GM12865 (cell line): ENCODE measurements at regions not wholly inside any gene's neighbourhood (a gene's known extent, or its start where the extent isn't known, plus 50 kb on each side); places are given as distances from the start of the nearest gene placed in this dataset.
A peak's percentile ranks its signal among the peaks of the same experiment; 100 is the strongest.

Experiments
- DNase-seq: peaks from one replicate; pipeline ENCODE4 v3.0.0; 2010; ENCODE audit warnings: low read depth
- H3K4me3 ChIP-seq: 2 replicates; pipeline ENCODE4 v1.5.1; 2011; ENCODE audit warnings: mild to moderate bottlenecking, low read depth, low read length, control low read depth
- CTCF ChIP-seq: IDR thresholded peaks from 2 replicates; pipeline ENCODE4 v1.5.1; 2011; ENCODE audit warnings: low read length, control low read depth, low read depth, inconsistent platforms; ENCODE audit not compliant: insufficient read depth; ENCODE audit errors: missing control alignments

GRCh38 chr5:92459654-92460053, 1076.5 kb upstream of the ARRDC3 start:
- no peak overlapping the region for H3K4me3 ChIP-seq
- no peak for DNase-seq
- no peak for TF ChIP-seq CTCF

DNA sequence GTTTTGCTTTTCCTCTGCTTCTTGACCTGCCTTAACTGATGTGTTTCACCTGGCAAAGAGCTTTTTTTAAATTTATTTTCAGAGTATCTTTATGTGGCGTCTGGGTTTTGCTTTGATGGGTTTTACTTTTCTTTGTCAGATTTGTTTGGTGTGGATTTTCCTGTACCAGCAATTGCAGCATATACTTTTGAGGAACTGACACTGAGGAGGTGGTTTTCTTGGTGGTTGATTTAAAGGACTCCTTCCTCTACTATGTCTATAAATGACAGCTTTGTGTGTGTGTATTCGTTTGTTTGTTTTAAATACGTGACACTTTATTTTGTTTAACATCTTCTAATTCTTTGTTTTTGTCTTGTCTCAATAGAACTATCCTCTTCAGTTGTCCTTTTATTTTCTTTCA, 1071.9 kb upstream of the ARRDC3 start:
- peak overlapping the region; percentile 17; the same call in 1 of the 2 replicates for H3K4me3 ChIP-seq
- no peak for TF ChIP-seq CTCF
- peak; percentile 75 for DNase-seq

GRCh38 chr5:92444888-92445287, 1061.8 kb upstream of the ARRDC3 start:
- no peak for DNase-seq
- H3K4me3 ChIP-seq: no peak overlapping the region
- no peak for TF ChIP-seq CTCF

DNA sequence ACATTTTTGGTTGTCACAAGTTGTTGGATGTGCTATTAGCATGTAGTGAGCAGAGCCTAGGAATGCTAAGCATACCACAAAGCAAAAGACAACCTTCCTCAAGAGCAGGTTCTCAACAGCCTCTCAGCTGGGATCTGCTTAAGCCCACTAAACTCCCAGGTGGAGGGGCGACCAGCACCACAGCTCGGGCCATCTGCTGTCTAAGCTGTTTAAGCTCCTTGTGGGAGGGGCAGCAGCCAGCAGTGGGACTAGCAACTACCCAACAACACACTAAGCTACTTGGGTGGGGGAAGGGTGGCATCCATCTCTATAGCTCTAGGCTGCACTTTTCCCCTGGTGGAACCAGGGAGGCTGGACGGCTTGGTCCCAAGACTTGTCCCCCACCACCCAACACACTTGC, 1052.7 kb upstream of the ARRDC3 start:
- TF ChIP-seq CTCF: no peak
- no peak overlapping the region for H3K4me3 ChIP-seq
- DNase-seq: no peak

DNA sequence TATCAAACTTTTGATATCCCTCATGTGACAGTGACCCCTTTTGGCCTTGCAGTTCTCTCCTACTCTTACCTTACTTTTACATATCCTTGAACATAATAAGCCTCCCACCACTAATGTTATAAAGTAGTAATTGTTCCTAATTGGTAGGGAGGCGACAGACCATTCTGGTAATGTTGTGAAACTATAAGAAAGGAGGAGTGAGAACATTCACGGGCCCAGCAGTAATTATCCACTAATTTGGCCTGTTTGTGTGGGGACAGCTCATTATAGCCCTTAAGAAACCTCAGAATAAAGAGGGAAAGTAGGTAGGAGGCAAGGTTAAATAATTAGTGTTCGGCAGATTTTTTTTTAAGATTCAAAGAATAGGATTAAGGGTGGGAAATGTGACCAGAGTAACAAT, 1046.5 kb upstream of the ARRDC3 start:
- no peak overlapping the region for H3K4me3 ChIP-seq
- TF ChIP-seq CTCF: no peak
- DNase-seq: no peak

DNA sequence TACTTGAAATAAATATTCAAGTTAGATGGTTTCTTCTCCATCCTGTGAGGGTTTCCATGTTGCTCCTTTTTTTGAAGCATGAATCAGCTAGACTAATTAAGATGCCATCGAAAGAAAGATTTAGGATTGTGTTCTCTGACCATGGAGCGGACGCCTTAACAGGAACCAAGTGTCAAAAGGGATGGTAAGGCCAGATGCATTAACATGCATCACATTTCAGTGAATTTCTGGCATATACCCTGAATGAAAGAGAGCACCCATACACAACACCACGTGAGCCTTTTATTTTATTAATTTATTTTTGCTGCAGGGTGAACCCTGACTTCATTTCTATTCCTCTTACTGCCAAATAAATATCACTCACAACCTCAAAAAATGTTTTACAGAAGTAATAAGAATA, 1045.3 kb upstream of the ARRDC3 start:
- no peak for DNase-seq
- TF ChIP-seq CTCF: no peak

DNA sequence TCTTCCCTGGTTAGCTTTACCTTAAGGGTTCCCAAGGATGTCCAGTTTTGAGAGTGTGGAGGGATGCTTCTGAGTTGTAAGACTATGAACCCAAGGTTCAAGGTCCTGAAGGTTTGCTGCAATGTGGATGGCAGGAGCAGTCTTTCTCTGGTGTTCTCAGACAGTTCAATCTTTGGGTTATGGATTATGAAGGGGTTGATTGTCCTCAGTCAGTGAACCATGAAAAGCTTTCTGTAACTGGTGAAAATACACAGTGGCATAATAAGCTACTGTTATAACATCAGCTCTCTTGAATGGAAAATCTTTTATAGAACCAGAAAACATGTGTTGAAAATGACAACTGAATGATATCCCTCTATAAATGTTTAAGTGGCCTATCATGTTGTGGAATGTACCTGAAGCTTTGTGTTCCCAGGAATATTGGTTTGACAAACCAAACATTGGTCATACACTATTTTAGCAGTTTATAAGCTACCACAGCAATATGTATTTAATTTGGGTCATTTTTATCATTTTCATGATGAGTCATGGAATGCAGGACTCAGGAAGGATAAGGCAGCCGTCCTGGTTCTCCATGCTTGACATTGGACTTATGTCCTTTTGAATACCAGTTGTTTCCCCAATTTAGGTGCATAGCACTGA, 1041.8 kb upstream of the ARRDC3 start:
- no peak overlapping the region for H3K4me3 ChIP-seq
- TF ChIP-seq CTCF: no peak
- no peak for DNase-seq

More for the DNA sequence above, 1045.3 kb upstream of the ARRDC3 start:
- H3K4me3 ChIP-seq: no peak overlapping the region
